ENCODE measurements at regions not wholly inside any gene's neighbourhood (a gene's known extent, or its start where the extent isn't known, plus 50 kb on each side); places are given as distances from the start of the nearest gene placed in this dataset.

DNA sequence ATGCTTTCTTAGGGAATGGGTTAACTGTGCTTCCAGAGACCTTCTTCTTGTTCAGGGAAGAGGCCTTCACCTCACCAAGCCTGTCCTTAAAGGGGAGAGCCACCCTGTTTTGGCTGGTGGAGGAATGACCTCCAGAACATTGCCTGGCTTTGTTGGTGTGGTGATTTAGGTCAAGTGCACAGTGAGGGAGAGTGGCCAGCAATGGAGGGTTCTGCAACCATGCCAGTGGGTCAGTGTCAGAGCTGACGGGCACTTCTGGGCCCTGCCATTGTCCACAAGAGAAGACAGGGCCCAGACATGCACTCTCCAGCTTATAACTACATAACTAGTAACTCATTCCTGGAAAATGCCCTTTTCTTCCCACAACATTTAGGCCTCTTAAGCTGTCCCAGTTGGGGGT, 238.5 kb upstream of the AKR1E2 start:
- ATAC-seq (no peak), DNase-seq (no peak)
- no peaks in the 10 kb centered on the region for H3K27me3 ChIP-seq
- intact Hi-C loops (cut with DNase I) = no loop called here
- H3K27ac ChIP-seq = no peak overlapping the region
- H3K4me3 ChIP-seq = no peak overlapping the region
- H3K9me3 ChIP-seq = no peaks in the 10 kb centered on the region
- no peaks in the 10 kb centered on the region for H3K36me3 ChIP-seq
- TF ChIP-seq, protein P1, sequence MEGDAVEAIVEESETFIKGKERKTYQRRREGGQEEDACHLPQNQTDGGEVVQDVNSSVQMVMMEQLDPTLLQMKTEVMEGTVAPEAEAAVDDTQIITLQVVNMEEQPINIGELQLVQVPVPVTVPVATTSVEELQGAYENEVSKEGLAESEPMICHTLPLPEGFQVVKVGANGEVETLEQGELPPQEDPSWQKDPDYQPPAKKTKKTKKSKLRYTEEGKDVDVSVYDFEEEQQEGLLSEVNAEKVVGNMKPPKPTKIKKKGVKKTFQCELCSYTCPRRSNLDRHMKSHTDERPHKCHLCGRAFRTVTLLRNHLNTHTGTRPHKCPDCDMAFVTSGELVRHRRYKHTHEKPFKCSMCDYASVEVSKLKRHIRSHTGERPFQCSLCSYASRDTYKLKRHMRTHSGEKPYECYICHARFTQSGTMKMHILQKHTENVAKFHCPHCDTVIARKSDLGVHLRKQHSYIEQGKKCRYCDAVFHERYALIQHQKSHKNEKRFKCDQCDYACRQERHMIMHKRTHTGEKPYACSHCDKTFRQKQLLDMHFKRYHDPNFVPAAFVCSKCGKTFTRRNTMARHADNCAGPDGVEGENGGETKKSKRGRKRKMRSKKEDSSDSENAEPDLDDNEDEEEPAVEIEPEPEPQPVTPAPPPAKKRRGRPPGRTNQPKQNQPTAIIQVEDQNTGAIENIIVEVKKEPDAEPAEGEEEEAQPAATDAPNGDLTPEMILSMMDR (IDR thresholded peaks at IDR 0.05) = no peak
- no peaks in the 10 kb centered on the region for H3K4me1 ChIP-seq

DNA sequence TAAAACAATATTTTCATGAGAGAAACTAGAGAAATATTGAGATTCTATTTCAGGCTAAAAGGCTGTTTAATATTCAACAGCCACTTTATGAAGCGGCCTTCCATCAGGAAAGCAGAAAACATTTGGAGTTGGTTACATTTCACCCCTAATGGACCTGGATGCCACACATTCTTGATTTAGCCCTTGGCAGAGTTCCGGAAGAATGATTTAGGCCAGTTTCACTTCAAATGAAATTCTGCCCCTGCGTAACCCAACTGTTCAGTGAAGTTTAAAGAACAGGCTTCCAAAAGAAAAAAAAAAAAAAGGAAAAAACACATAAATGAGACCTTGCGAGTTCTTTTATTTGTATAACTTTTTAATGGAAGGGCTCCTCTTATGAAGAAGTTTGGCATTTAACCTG, 239.2 kb upstream of the AKR1E2 start:
- DNase-seq = peak in 2 of 4 donors; percentile 4 to 13
- TF ChIP-seq, protein P1 (IDR thresholded peaks at IDR 0.05) = no peak
- Histone ChIP-seq H3K4me1 (no peaks in the 10 kb centered on the region), H3K4me3 (no peak overlapping the region), H3K27ac (no peak overlapping the region), H3K36me3 (no peaks in the 10 kb centered on the region), H3K9me3 (no peaks in the 10 kb centered on the region), H3K27me3 (no peaks in the 10 kb centered on the region)
- ATAC-seq = no peak
- intact Hi-C loops (cut with DNase I) = no loop called here

DNA sequence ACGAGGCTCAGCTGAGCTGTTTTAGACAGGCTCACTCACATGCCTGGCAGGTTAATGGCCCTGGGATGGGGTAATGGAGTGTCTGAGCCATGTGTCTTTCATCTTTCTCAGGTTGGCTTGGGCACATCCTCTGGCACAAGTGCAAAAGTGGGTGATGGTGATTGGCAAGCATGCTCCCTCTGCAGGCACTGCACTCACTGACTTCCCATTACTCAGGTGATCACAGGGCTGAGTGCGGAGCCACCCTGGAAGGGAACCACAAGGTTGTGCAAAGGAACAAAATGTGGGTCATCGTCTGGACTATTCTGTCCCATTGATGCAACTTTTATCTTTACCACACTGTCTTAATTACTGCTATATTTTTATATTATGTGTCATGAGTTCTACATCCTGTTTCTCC, 244.1 kb upstream of the AKR1E2 start:
- Histone ChIP-seq H3K4me1 (no peaks in the 10 kb centered on the region), H3K27me3 (no peaks in the 10 kb centered on the region), H3K4me3 (no peak overlapping the region), H3K27ac (no peak overlapping the region), H3K36me3 (no peaks in the 10 kb centered on the region), H3K9me3 (no peaks in the 10 kb centered on the region)
- intact Hi-C loops (cut with DNase I) = no loop called here
- DNase-seq = no peak
- ATAC-seq = no peak
- TF ChIP-seq, protein P1 (IDR thresholded peaks at IDR 0.05) = no peak

DNA sequence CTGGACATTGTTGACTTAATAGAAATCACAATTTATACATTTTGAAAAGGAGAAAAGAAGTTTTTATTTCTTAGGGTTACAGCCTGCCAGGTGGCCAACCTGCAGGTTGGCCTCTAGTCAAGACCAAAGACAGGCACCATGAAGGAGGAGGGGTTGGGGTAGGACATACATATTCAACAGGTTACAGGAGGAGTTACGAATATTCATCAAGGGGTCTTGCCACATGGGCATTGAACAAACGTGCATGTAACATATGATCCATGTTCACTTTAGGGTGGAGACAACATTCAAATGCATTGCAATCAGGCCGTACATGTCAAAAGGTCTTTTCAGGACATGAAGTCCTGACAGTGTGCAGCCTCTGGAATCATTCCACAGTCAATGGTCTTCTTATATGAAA, 246.2 kb upstream of the AKR1E2 start:
- TF ChIP-seq, protein P1 (IDR thresholded peaks at IDR 0.05) = no peak
- no peak for ATAC-seq
- intact Hi-C loops (cut with DNase I) = no loop called here
- no peak overlapping the region for H3K4me3 ChIP-seq
- H3K4me1 ChIP-seq = no peaks in the 10 kb centered on the region
- DNase-seq = no peak
- no peaks in the 10 kb centered on the region for H3K9me3 ChIP-seq
- H3K27ac ChIP-seq = no peak overlapping the region
- no peaks in the 10 kb centered on the region for H3K27me3 ChIP-seq
- no peaks in the 10 kb centered on the region for H3K36me3 ChIP-seq

DNA sequence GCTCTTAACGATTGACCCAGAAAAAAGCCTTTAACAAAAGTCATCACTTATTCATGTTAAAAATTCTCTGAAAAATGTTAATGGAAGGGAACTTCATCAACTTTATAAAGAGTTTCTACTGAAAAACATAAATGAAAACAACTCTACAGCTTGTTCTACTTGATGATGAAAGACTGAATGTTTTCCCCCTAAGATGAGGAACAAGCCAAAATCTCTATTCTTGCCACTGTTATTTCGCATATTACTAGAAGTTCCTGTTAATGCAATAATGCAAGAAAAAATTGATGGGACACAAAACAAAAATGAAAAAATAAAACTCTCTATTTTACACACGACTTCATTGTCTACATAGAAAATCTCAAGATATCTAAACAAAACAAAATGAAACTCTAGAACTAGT, 249.8 kb upstream of the AKR1E2 start:
- ATAC-seq (no peak), DNase-seq (no peak)
- no peak overlapping the region for H3K27ac ChIP-seq
- no peaks in the 10 kb centered on the region for H3K4me1 ChIP-seq
- H3K4me3 ChIP-seq = no peak overlapping the region
- H3K36me3 ChIP-seq = no peaks in the 10 kb centered on the region
- no peaks in the 10 kb centered on the region for H3K9me3 ChIP-seq
- TF ChIP-seq, protein P1 (IDR thresholded peaks at IDR 0.05) = no peak
- intact Hi-C loops (cut with DNase I) = no loop called here
- no peaks in the 10 kb centered on the region for H3K27me3 ChIP-seq

Data from left lung (tissue), 4 donors.